CD1c-positive myeloid dendritic cell (primary cell): ENCODE measurements at regions not wholly inside any gene's neighbourhood (a gene's known extent, or its start where the extent isn't known, plus 50 kb on each side); places are given as distances from the start of the nearest gene placed in this dataset.

Experiments used
- DNase-seq: peaks from one replicate; pipeline ENCODE4 v3.0.0-alpha.2; 2016; ENCODE audit errors: extremely low spot score

DNA sequence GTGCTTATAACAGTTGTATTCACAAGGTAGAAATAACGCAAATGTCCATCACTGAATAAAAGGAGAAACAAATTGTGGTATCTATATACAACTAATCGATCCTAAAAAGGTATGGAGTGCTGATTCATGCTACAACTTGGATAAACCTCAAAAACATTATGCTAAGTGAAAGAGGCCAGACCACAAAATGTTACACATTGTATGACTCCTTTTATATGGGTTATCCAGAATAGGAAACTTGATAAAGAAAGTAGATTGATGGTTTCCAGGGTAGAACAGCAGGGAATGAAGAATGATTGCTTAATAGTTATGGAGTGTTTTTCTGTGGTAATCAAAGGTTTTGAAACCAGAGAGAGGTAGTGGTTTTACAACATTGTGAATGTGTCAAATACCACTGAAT, 432.2 kb upstream of the TRIB2 start:
- no peak for DNase-seq

- no peak for DNase-seq
These were observed 430.4 kb upstream of the TRIB2 start for GRCh38 chr2:12286347-12286746.

DNA sequence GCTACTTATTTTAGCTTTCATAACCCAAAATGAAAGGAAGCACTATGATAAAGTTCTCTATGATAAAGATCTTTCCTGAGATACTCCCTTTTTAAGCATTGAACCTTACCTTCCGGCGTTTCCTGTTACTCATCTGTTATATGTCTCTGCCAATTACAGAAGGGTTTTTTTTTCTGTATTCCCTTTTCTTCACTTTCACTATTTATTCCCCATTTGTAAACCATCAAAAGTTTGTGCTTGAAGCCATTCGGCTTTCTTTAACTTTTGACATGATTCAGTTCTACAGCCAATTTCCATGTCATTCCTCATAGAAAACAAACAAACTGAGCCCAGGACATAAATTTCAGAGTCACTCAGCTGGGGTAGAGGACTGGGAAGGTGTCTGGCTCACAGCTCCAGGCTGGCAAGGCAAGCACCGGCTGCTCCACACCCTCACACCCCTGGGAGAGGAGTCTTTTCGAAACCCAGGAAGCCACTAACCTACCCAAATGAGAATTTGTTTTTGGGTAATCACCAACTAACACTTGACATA, 429.4 kb upstream of the TRIB2 start:
- no peak for DNase-seq

DNA sequence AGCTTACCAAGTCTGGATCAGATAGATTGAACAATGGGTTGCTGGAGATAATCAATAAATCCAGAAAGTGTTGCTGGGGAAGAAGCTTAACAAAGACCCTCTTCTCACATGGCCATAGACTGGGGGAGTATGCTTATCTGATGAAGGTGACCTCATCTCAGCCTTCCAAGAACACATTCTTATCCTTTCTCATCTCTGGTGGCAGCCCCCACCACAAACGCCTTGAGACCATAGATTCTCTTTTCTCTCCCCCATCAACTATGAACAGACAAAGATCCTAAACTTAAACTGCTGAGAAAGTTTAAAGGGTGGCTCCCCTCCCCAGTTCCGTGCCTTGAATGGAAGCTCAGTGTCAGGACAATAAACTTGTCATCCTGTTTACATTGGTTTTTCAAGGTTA, 428.7 kb upstream of the TRIB2 start:
- DNase-seq = no peak

DNA sequence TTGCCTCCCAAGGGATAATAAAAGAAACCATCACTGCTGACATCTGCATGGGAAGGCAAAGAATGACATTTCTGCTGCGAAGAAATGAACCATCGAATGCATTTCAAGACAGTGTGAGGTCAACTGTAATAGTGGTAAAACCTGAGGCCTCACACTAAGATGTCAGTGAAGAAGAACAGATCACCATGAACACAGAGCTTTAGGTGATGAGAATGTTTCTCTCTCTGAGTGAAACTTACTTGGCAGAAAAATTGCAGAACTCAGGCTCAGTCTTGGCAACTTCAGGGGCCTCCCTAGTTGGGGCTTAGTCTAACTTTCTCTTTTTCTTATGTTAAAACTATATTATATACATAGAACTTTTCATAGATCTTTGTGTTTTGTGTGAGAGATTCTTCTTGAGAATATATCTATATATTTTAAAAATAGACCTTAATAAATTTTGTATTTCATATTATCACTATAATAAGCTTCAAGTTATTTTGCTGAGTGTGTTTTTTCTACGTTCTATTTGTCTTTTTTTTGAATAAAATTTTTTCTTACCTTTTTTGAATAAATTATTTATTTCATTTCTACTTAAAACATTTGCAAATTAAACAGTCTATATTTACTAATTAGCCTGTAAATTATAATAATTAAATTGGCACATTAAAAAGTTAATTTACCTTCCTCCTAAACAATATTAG, 427.5 kb upstream of the TRIB2 start:
- DNase-seq = no peak

GRCh38 chr2:12291303-12291702, 425.4 kb upstream of the TRIB2 start:
- no peak for DNase-seq

DNA sequence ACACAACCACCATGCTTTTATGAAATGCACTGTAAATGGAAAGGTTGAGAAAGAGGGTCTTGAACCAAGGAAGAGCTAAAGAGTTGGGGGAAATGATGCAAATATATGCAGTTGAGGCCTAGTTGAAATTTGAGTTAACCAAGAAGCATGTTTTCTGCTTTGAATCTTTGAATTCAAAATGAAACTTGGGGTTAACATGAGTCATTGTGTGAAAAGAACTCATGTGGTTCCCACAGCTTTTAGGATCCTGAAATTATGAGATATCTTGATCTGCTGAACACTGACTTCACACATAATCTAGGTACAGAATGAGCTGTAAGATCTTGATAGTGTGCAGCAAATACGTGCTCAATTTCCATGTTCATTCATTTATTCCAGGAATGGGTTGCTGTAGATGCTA, 422.9 kb upstream of the TRIB2 start:
- no peak for DNase-seq

DNA sequence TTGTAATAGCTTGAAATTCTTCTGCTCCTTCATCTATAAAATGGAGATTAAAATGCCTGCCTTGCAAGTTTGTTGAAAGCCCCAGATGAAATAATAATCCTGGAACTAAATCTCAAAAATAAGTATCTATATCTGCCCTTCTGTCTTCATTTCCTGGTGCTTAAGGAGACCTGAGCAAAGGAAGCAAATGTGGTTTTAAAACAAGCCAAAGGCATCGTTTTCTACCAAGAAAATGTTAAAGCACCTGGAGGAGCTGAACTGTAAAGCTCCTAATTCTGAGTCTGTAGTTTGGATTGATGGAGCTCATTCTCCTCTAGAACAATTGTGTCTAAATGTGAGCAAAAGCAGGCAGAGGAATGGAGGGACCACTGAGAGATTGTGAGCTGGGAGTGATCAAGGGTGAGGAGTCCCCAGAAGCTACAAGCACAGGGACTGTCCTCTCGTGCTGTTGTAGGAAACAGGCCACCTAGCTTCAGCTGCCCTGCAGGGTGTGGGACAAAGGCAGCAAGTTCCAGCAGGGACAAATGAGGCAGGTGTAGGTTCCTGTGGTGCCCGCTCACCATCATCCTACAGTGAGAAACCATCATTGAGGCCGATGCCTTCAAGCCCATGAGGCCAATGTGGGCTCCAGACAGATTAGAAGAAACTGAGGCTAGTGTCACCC, 420.7 kb upstream of the TRIB2 start:
- no peak for DNase-seq

- no peak for DNase-seq
These were observed 419.8 kb upstream of the TRIB2 start for GRCh38 chr2:12296915-12297314.

DNA sequence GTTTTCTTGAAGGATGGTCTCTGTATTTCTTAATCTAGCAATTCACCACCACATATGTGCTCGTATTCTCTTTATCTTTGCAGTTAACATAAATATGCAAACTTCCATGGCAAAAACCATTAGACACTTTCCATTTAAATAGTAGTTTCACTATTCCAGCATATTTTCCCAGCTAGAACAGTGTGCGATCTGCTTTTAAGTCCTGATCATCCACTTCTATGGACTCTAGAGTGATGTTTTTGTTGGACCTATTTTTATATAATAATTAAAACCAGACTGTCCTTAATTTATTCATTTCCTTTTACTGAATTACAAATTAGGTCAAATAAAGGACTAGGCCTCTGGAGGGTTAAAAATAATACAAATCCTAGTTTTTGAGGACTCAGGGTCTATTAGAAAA, 418.4 kb upstream of the TRIB2 start:
- DNase-seq = no peak

- DNase-seq = no peak
These were observed 417.3 kb upstream of the TRIB2 start for GRCh38 chr2:12299431-12299830.

DNA sequence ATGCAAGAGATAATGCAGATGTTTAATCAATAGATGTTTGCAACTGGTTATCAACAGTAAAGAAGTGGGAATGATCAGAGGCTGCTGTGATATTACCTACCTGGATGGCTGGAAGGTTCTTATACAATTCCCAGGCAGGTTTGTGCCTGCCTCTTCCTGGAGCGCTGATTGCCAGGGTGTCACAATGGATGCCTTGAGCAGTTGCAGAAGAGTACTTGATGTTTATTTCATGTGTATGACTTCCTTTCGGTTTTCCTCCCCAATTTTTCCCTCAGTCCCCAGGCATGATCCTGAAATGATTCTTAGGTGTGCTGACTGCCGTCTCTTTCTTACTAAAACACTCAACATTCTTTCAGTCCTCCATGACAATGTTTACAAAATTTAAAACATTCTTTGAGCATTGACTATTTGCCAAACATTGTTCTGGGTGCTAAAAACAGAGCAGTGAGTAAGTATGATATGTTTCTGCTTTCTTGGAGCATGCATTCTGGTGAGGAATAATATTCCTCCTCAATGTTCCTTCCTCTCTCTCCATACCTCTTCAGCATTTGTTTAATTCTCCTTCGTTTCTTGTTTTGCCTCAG, 416.6 kb upstream of the TRIB2 start:
- no peak for DNase-seq

DNA sequence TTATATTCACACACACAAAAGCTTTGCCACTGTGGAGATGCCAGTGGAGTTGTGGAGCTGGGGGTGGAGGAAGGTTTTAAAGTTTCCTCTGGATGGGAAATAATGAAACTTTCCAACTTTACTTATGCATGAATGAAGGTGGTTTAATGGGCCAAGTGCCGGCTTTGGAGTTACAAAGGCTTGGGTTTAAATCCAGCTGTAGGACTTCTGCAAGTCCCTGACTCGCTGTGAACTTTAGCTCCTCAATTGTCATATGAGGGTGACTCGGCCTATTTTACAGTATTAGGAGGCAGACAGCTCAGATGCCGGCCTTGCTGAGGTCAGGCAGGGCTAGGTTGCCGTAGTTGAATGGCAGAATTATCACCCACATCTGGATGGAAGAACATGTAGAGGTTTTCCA, 415.8 kb upstream of the TRIB2 start:
- DNase-seq = no peak

DNA sequence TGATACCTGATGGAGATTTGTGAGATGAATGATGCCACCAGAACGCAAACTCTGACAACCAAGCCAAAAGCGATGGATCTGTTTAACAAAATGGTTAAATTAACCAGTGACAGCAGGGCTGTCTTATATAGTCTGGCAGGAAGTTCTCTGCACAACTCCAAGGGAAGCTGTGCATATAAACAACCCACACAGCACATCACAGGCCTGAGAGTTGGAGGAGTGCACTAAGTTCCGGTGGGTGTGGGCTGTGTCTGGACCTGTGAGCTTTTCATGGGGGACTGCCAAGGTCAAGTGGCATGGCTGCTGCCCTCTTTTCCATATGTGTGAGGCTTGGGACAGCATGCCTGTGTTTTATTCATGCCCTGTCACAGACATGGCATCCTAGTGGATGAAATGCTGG, 414.6 kb upstream of the TRIB2 start:
- no peak for DNase-seq

DNA sequence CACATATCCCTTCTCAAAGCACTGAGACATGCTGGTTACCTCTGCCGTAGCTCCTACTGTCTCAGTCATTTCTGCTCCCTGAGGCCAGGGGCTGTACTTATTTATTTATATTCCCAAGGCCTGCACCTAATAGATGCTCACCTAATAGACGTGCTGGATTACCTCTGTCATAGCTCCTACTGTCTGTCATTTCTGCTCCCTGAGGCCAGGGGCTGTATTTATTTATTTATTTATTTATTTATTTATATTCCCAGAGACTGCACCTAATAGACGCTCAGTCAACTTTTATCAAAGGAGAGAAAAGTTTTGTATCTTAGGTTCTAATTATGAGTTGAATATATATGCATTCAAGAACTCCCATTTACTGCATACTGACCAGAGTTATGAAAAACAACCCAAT, 414.0 kb upstream of the TRIB2 start:
- no peak for DNase-seq

DNA sequence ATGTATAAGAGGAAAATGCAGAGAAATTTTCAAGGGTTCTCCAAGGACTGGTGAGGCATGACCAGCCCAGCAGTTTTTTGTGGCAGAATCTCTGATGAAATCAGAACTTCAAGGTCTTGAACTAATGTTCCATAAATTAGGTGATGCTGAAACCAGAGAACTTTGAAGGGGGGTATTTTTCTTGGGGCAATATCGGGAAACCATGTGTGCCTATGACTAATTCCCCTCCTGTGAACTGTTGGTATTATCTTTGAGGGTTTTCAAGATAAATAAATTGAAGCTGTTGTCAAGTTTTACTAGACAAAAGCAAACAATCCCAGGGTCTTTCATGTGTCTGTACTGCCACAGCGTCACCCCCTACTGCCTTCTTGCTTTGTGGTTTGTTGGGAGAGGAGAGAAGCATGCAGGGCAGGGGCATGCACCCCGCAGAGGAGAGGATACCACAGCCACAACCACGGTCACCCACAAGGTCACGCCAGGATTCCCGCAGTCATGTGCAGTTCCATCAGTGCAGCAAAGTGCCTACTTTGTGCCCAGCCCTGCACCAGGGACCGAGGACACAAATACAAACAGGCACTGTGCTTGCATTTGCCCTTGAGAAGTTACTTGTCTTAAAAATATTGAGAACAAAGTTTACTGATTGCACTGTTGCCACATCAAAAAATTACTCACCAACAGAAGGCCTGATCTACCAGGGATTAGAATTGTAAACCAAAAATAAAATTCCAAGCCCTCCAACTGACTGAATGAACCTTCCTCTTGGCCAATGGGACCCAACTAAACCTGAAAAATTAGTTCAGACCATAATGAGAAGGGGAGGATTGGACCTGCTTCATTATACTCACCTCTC, 413.3 kb upstream of the TRIB2 start:
- DNase-seq = no peak

GRCh38 chr2:12304564-12305171, 412.1 kb upstream of the TRIB2 start:
- DNase-seq = no peak

GRCh38 chr2:12305931-12306330, 410.8 kb upstream of the TRIB2 start:
- no peak for DNase-seq

DNA sequence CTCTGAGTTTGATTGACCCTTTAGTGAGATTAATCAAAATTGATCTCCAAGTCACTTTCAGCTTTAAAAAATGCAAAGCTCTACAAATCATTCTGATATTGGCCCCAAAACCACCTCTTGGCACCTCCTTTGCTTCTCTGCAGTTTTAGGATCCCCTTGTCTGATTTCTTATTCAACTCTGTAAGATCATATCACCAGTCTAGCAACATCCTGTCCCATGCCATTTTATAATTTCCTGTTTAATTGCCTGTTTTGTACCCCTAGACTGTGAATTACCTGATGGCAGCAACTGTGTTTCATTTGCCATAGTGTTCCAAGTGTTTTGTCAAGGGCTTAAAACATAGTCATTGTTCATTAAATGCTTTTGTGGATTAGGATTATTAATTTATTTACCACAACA, 406.3 kb upstream of the TRIB2 start:
- no peak for DNase-seq

DNA sequence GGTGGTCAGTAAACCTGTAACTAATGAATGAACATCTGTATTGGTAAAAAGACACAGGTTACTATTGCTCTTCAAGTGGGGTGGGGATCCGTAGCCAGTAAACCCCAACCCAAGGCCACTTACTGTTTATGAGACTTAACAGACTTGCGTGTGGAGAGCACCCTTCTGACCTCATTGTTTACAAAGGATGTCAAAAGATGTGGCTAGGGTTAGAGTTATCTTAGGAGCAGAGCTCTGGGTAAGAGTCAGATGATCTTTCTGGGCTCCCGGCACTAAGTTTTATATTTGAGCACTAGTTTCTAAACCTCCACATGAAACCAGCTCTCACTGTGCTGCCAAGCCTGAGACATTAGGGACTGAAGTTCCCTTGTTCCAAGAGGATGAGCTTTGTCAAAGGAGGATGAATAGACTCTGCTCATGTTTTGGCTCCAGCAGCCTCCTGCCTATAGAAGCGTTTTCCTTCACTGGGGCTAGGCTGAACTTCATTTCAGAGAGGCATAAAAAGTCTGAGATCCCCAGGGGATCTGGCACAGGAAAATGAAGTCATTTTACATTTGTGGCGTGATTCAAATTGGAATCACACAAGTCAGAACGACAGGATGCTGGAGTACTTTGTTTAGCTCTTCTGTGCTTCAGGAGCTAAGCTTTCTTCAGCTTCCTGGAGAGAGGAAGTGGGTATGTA, 403.1 kb upstream of the TRIB2 start:
- DNase-seq = no peak

GRCh38 chr2:12314127-12314760, 402.5 kb upstream of the TRIB2 start:
- DNase-seq = no peak
